ENCODE measurements at regions not wholly inside any gene's neighbourhood (a gene's known extent, or its start where the extent isn't known, plus 50 kb on each side); places are given as distances from the start of the nearest gene placed in this dataset.

GRCh38 chr22:48820481-48821345 is 1007.0 kb downstream of the BRD1 start:
- H3K4me1 ChIP-seq (ENCODE audit: control insufficient read depth, insufficient read depth, low read length) = no peaks in the 10 kb centered on the region; the same call in 1 of the 2 replicates
- H3K27ac ChIP-seq (ENCODE audit: extremely low read depth, low read depth, low read length) = no peak overlapping the region
- no peak overlapping the region for H3K4me3 ChIP-seq (ENCODE audit: low read depth, low read length)
- TF ChIP-seq BCL11B (tag by site-specific recombination; IDR thresholded peaks at IDR 0.05; ENCODE audit: low read depth) (no peak), ZNF148 (tag by site-specific recombination; IDR thresholded peaks at IDR 0.05; ENCODE audit: borderline replicate concordance) (no peak), ZBTB17 (tag by site-specific recombination; IDR thresholded peaks at IDR 0.05) (no peak), ZNF776 (tag by site-specific recombination; IDR thresholded peaks at IDR 0.05; ENCODE audit: borderline replicate concordance) (no peak), ZNF37A (tag by site-specific recombination; IDR thresholded peaks at IDR 0.05) (no peak), ZNF701 (tag by site-specific recombination; IDR thresholded peaks at IDR 0.05) (no peak), PRDM2 (tag by site-specific recombination; IDR thresholded peaks at IDR 0.05; ENCODE audit: borderline replicate concordance) (no peak), ZNF112 (tag by site-specific recombination; IDR thresholded peaks at IDR 0.05) (no peak), ZFHX2 (tag by site-specific recombination; conservative IDR thresholded peaks at IDR 0.05) (no peak), FEZF1 (tag by site-specific recombination; IDR thresholded peaks at IDR 0.05) (no peak)
- H3K9me3 ChIP-seq (ENCODE audit: control insufficient read depth, insufficient read depth, low read depth, low read length) = no peaks in the 10 kb centered on the region
- CTCF ChIA-PET = no interaction called here
- no peaks in the 10 kb centered on the region for H3K36me3 ChIP-seq (ENCODE audit: control insufficient read depth in 2 of 2, insufficient read depth in 1 of 2, low read length in 2 of 2)
- POLR2A ChIA-PET = no interaction called here

GRCh38 chr22:48819961-48820360 is 1007.7 kb downstream of the BRD1 start:
- CTCF ChIA-PET = no interaction called here
- Histone ChIP-seq H3K4me1 (ENCODE audit: control insufficient read depth, insufficient read depth, low read length) (no peaks in the 10 kb centered on the region), H3K36me3 (ENCODE audit: control insufficient read depth in 2 of 2, insufficient read depth in 1 of 2, low read length in 2 of 2) (no peaks in the 10 kb centered on the region), H3K9me3 (ENCODE audit: control insufficient read depth, insufficient read depth, low read depth, low read length) (no peaks in the 10 kb centered on the region), H3K4me3 (ENCODE audit: low read depth, low read length) (no peak overlapping the region), H3K27ac (ENCODE audit: extremely low read depth, low read depth, low read length) (no peak overlapping the region)
- POLR2A ChIA-PET = no interaction called here
- TF ChIP-seq ZNF571 (tag by site-specific recombination; IDR thresholded peaks at IDR 0.05) (no peak), ZNF214 (tag by site-specific recombination; IDR thresholded peaks at IDR 0.05; ENCODE audit: borderline replicate concordance) (no peak), PBX3 (CRISPR knock-in tag; IDR thresholded peaks at IDR 0.05) (no peak), ZNF23 (tag by site-specific recombination; IDR thresholded peaks at IDR 0.05; ENCODE audit: borderline replicate concordance) (no peak), ZSCAN30 (tag by site-specific recombination; IDR thresholded peaks at IDR 0.05) (no peak), ZNF513 (tag by site-specific recombination; IDR thresholded peaks at IDR 0.05) (no peak), ZNF585B (tag by site-specific recombination; IDR thresholded peaks at IDR 0.05) (no peak), YY1 (tag by site-specific recombination; IDR thresholded peaks at IDR 0.05) (no peak), ZBTB20 (tag by site-specific recombination; IDR thresholded peaks at IDR 0.05) (no peak), ZSCAN4 (tag by site-specific recombination; IDR thresholded peaks at IDR 0.05) (no peak), PRDM1 (tag by site-specific recombination; IDR thresholded peaks at IDR 0.05) (no peak)
